WTC11 (cell line): ENCODE measurements at regions not wholly inside any gene's neighbourhood (a gene's known extent, or its start where the extent isn't known, plus 50 kb on each side); places are given as distances from the start of the nearest gene placed in this dataset.

Experiments used
- ATAC-seq: fragments of 200-7000 bp; cut with Tn5 transposase; 2 replicates; pipeline ENCODE4 v1.10.0; 2021; ENCODE audit warnings: mild to moderate bottlenecking, moderate library complexity
- CTCF ChIA-PET: fragments of 300-600 bp; sonication (Branson Sonifier 250); formaldehyde crosslinking; loops from one replicate; lab custom pipeline; 2021; ENCODE audit warnings: antibody characterized with exemption; lab: Charles Lee
- POLR2A ChIA-PET: fragments of 350-600 bp; sonication (Branson Sonifier 250); formaldehyde crosslinking; loops from one replicate; lab custom pipeline; 2021; ENCODE audit warnings: antibody characterized with exemption; lab: Charles Lee
- DNase-seq: peaks from one replicate; pipeline ENCODE4 v3.0.0; 2021; ENCODE audit warnings: low spot score
- H3K27ac Mint-ChIP-seq: 2 replicates; pipeline ENCODE4 v1.8.0; 2021; ENCODE audit warnings: mixed read lengths
- H3K27me3 Mint-ChIP-seq: 2 replicates; pipeline ENCODE4 v1.8.0; 2021; ENCODE audit warnings: low read depth, mild to moderate bottlenecking, moderate library complexity, mixed read lengths
- H3K36me3 Mint-ChIP-seq: 2 replicates; pipeline ENCODE4 v1.8.0; 2021; ENCODE audit warnings: mixed read lengths
- H3K4me1 Mint-ChIP-seq: 2 replicates; pipeline ENCODE4 v1.8.0; 2022; ENCODE audit warnings: mixed read lengths
- H3K4me3 Mint-ChIP-seq: 2 replicates; pipeline ENCODE4 v1.8.0; 2021; ENCODE audit warnings: mild to moderate bottlenecking, moderate library complexity, mixed read lengths
- H3K9me3 Mint-ChIP-seq: 2 replicates; pipeline ENCODE4 v1.8.0; 2021; ENCODE audit warnings: mixed read lengths
- ATF3 ChIP-seq: sonication (generic); formaldehyde crosslinking; conservative IDR thresholded peaks from 2 replicates; pipeline ENCODE4 v1.8.1; 2022; ENCODE audit warnings: mild to moderate bottlenecking, missing genetic modification reagents
- CBFB ChIP-seq: sonication (generic); formaldehyde crosslinking; IDR thresholded peaks from 2 replicates; pipeline ENCODE4 v1.8.1; 2022; ENCODE audit warnings: mild to moderate bottlenecking, low read depth, missing genetic modification reagents
- EMX1 ChIP-seq: fragments of 250-450 bp; sonication (Bioruptor Pico); IDR thresholded peaks from 2 replicates; pipeline ENCODE4 v1.8.0; 2021; ENCODE audit warnings: mild to moderate bottlenecking
- ESRRA ChIP-seq: sonication (generic); formaldehyde crosslinking; IDR thresholded peaks from 2 replicates; pipeline ENCODE4 v1.8.1; 2022; ENCODE audit warnings: mild to moderate bottlenecking, missing genetic modification reagents, borderline replicate concordance
- IRF1 ChIP-seq: sonication (generic); formaldehyde crosslinking; IDR thresholded peaks from 2 replicates; pipeline ENCODE4 v1.8.0; 2023; ENCODE audit warnings: missing genetic modification reagents
- JAZF1 ChIP-seq: fragments of 250-450 bp; sonication (Bioruptor Pico); IDR thresholded peaks from 2 replicates; pipeline ENCODE4 v1.9.0; 2021; ENCODE audit warnings: moderate library complexity, mild to moderate bottlenecking, inconsistent platforms
- MLX ChIP-seq: sonication (generic); formaldehyde crosslinking; IDR thresholded peaks from 2 replicates; pipeline ENCODE4 v1.8.1; 2023; ENCODE audit warnings: mild to moderate bottlenecking, missing genetic modification reagents, moderate library complexity
- MXD4 ChIP-seq: fragments of 250-450 bp; sonication (Bioruptor Pico); IDR thresholded peaks from 2 replicates; pipeline ENCODE4 v1.8.0; 2021; ENCODE audit warnings: mild to moderate bottlenecking, moderate library complexity, borderline replicate concordance
- MYBL2 ChIP-seq: sonication (generic); formaldehyde crosslinking; IDR thresholded peaks from 2 replicates; pipeline ENCODE4 v1.8.1; 2023; ENCODE audit warnings: mild to moderate bottlenecking, moderate library complexity, missing genetic modification reagents
- PRRX2 ChIP-seq: fragments of 250-450 bp; sonication (Bioruptor Pico); IDR thresholded peaks from 2 replicates; pipeline ENCODE4 v1.8.0; 2021; ENCODE audit warnings: mild to moderate bottlenecking
- SMAD4 ChIP-seq: sonication (generic); formaldehyde crosslinking; IDR thresholded peaks from 2 replicates; pipeline ENCODE4 v1.8.0; 2022; ENCODE audit warnings: mild to moderate bottlenecking, missing genetic modification reagents
- SP1 ChIP-seq: sonication (generic); formaldehyde crosslinking; conservative IDR thresholded peaks from 2 replicates; pipeline ENCODE4 v1.8.1; 2022; ENCODE audit warnings: missing genetic modification reagents
- ZBTB21 ChIP-seq: sonication (generic); formaldehyde crosslinking; IDR thresholded peaks from 2 replicates; pipeline ENCODE4 v1.8.1; 2023; ENCODE audit warnings: mild to moderate bottlenecking, missing genetic modification reagents, borderline replicate concordance
- ZNF425 ChIP-seq: fragments of 250-450 bp; sonication (Bioruptor Pico); conservative IDR thresholded peaks from 2 replicates; pipeline ENCODE4 v1.9.0; 2021; ENCODE audit warnings: mild to moderate bottlenecking
- ZNF671 ChIP-seq: fragments of 250-450 bp; sonication (Bioruptor Pico); IDR thresholded peaks from 2 replicates; pipeline ENCODE4 v1.8.0; 2021; ENCODE audit warnings: mild to moderate bottlenecking
- ZSCAN18 ChIP-seq: fragments of 250-450 bp; sonication (Bioruptor Pico); IDR thresholded peaks from 2 replicates; pipeline ENCODE4 v2.1.2; 2022; ENCODE audit warnings: mild to moderate bottlenecking, moderate library complexity
- TF ChIP-seq, protein P1 (sequence below): sonication (generic); formaldehyde crosslinking; IDR thresholded peaks from 2 replicates; pipeline ENCODE4 v1.8.0; 2022; ENCODE audit warnings: mild to moderate bottlenecking, missing genetic modification reagents
- TF ChIP-seq, protein P2 (sequence below): sonication (generic); formaldehyde crosslinking; conservative IDR thresholded peaks from 2 replicates; pipeline ENCODE4 v1.8.1; 2023; ENCODE audit warnings: mild to moderate bottlenecking, low read depth, missing genetic modification reagents, moderate library complexity
- TF ChIP-seq, protein P3 (sequence below): sonication (generic); formaldehyde crosslinking; IDR thresholded peaks from 2 replicates; pipeline ENCODE4 v1.8.1; 2022; ENCODE audit warnings: mild to moderate bottlenecking, moderate library complexity, missing genetic modification reagents
- TF ChIP-seq, protein P4 (sequence below): sonication (generic); formaldehyde crosslinking; IDR thresholded peaks from 2 replicates; pipeline ENCODE4 v1.8.0; 2023; ENCODE audit warnings: mild to moderate bottlenecking, missing genetic modification reagents

GRCh38 chr1:220431554-220432239, 96.2 kb upstream of the MARK1 start (continued):
- TF ChIP-seq ZNF425 (CRISPR knock-in tag) (no peak), ATF3 (CRISPR knock-in tag) (no peak), ZBTB21 (CRISPR knock-in tag) (no peak), PRRX2 (CRISPR knock-in tag) (no peak), IRF1 (CRISPR knock-in tag) (no peak)
- TF ChIP-seq, all 79 proteins: peak for 0

- Mint-ChIP-seq H3K27ac (no peak overlapping the region), H3K9me3 (no peaks in the 10 kb centered on the region), H3K36me3 (no peaks in the 10 kb centered on the region), H3K4me3 (no peak overlapping the region), H3K4me1 (peaks cover 10% of the 10 kb centered on the region), H3K27me3 (no peaks in the 10 kb centered on the region; the same call in 1 of the 2 replicates)
- ChIA-PET CTCF (interaction anchor here (0.7 kb wide), 1 partner anchor 95 kb away, joined by 3 read pairs; no protein-coding TSS in a partner anchor), POLR2A (no interaction called here)
- ATAC-seq (no peak), DNase-seq (no peak)
- TF ChIP-seq, protein P1, sequence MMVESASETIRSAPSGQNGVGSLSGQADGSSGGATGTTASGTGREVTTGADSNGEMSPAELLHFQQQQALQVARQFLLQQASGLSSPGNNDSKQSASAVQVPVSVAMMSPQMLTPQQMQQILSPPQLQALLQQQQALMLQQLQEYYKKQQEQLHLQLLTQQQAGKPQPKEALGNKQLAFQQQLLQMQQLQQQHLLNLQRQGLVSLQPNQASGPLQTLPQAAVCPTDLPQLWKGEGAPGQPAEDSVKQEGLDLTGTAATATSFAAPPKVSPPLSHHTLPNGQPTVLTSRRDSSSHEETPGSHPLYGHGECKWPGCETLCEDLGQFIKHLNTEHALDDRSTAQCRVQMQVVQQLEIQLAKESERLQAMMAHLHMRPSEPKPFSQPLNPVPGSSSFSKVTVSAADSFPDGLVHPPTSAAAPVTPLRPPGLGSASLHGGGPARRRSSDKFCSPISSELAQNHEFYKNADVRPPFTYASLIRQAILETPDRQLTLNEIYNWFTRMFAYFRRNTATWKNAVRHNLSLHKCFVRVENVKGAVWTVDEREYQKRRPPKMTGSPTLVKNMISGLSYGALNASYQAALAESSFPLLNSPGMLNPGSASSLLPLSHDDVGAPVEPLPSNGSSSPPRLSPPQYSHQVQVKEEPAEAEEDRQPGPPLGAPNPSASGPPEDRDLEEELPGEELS = no peak
- TF ChIP-seq EMX1 (CRISPR knock-in tag) = no peak
- TF ChIP-seq ZBTB21 (CRISPR knock-in tag) = no peak
- TF ChIP-seq, protein P2, sequence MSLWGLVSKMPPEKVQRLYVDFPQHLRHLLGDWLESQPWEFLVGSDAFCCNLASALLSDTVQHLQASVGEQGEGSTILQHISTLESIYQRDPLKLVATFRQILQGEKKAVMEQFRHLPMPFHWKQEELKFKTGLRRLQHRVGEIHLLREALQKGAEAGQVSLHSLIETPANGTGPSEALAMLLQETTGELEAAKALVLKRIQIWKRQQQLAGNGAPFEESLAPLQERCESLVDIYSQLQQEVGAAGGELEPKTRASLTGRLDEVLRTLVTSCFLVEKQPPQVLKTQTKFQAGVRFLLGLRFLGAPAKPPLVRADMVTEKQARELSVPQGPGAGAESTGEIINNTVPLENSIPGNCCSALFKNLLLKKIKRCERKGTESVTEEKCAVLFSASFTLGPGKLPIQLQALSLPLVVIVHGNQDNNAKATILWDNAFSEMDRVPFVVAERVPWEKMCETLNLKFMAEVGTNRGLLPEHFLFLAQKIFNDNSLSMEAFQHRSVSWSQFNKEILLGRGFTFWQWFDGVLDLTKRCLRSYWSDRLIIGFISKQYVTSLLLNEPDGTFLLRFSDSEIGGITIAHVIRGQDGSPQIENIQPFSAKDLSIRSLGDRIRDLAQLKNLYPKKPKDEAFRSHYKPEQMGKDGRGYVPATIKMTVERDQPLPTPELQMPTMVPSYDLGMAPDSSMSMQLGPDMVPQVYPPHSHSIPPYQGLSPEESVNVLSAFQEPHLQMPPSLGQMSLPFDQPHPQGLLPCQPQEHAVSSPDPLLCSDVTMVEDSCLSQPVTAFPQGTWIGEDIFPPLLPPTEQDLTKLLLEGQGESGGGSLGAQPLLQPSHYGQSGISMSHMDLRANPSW = no peak
- no peak for TF ChIP-seq SMAD4
- TF ChIP-seq SP1 = no peak
- no peak for TF ChIP-seq ZSCAN18
- TF ChIP-seq, protein P3, sequence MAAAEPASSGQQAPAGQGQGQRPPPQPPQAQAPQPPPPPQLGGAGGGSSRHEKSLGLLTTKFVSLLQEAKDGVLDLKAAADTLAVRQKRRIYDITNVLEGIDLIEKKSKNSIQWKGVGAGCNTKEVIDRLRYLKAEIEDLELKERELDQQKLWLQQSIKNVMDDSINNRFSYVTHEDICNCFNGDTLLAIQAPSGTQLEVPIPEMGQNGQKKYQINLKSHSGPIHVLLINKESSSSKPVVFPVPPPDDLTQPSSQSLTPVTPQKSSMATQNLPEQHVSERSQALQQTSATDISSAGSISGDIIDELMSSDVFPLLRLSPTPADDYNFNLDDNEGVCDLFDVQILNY (CRISPR knock-in tag) = no peak
- no peak for TF ChIP-seq CBFB (CRISPR knock-in tag)
- no peak for TF ChIP-seq ESRRA (CRISPR knock-in tag)
- no peak for TF ChIP-seq PRRX2 (CRISPR knock-in tag)
- no peak for TF ChIP-seq MYBL2 (CRISPR knock-in tag)
- TF ChIP-seq ZNF671 = no peak
- TF ChIP-seq JAZF1 (CRISPR knock-in tag) = no peak
- TF ChIP-seq MLX = no peak
- no peak for TF ChIP-seq MXD4 (CRISPR knock-in tag)
- no peak for TF ChIP-seq IRF1 (CRISPR knock-in tag)
- TF ChIP-seq, protein P4, sequence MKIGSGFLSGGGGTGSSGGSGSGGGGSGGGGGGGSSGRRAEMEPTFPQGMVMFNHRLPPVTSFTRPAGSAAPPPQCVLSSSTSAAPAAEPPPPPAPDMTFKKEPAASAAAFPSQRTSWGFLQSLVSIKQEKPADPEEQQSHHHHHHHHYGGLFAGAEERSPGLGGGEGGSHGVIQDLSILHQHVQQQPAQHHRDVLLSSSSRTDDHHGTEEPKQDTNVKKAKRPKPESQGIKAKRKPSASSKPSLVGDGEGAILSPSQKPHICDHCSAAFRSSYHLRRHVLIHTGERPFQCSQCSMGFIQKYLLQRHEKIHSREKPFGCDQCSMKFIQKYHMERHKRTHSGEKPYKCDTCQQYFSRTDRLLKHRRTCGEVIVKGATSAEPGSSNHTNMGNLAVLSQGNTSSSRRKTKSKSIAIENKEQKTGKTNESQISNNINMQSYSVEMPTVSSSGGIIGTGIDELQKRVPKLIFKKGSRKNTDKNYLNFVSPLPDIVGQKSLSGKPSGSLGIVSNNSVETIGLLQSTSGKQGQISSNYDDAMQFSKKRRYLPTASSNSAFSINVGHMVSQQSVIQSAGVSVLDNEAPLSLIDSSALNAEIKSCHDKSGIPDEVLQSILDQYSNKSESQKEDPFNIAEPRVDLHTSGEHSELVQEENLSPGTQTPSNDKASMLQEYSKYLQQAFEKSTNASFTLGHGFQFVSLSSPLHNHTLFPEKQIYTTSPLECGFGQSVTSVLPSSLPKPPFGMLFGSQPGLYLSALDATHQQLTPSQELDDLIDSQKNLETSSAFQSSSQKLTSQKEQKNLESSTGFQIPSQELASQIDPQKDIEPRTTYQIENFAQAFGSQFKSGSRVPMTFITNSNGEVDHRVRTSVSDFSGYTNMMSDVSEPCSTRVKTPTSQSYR = no peak
These were observed 97.3 kb upstream of the MARK1 start for GRCh38 chr1:220430586-220430985.
